ENCODE measurements at regions not wholly inside any gene's neighbourhood (a gene's known extent, or its start where the extent isn't known, plus 50 kb on each side); places are given as distances from the start of the nearest gene placed in this dataset.
"Not testable (repeated sequence)": the region's sequence is repeated elsewhere in the genome, so short reads cannot be mapped to it uniquely, and the experiment has no call there.

DNA sequence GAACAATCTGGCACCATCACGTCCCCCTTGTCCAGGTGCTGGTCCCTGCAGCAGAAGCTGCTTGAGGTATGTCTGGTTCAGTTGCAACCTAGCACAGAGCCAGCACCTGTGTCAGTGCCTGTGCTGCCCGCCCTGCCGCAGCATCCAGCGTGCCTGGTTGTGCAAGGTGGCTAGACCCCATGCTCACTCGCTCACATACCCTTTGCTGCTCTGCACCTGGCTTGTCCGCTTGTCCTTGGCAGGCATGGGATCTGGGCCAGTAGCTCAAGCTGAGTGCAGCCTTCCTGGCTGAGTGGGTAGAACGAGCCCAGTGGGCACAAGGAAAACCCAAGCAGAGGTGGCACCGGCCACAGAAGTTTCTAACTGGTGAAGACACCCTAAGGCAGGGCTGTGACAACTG, 314.6 kb upstream of the KYNU start:
- DNase-seq = no peak

DNA sequence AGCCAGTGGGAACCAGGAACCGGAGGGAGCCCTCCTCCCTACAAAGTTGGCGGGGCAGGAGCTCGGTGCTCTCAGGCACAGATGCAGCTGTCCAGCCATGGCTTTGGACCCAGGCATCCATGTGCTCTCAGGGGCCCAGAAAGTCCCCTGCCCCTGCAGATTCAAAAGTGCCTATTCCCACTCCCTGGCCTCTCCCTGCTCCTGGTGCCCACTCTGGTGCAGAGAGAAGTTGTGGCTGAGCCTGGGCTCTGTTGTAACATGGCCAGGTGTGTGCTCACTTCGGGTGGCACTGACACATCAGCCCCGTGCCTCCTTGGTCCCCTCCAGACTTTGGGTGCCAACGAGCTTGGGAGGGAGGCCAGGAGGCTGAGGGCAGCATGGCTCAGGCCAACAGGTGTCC, 315.8 kb upstream of the KYNU start:
- DNase-seq = no peak

DNA sequence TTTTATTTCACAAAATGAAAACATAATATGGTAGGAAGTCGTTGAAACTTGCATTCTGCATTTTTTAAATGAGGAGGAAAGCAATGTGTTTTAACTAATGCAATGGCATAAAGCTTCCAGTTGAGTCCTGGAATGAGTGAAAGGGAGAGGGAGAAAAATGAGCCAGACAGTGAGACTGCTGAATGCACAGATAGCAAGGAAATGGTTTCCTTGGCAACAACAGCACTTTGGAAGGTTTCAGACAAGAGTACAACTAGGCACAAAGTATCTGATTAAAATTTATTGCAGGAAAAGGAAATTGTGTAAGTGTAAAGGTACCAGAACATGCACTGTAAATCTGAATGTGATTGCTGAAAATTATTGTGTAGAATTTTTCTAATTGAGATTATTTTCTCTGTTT, 320.1 kb upstream of the KYNU start:
- DNase-seq = no peak

DNA sequence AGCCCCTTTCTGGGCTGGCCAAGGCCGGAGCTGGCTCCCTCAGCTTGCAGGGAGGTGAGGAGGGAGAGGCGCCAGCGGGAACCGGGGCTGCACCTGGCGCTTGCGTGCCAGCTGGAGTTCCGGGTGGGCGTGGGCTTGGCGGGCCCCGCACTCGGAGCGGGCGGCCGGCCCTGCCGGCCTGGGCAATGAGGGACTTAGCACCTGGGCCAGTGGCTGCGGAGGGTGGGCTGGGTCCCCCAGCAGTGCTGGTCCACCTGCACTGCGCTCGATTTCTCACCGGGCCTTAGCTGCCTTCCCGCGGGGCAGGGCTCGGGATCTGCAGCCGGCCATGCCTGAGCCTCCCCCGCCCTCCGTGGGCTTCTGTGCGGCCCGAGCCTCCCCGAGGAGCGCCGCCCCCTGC, 331.5 kb upstream of the KYNU start:
- DNase-seq = not testable (repeated sequence)

DNA sequence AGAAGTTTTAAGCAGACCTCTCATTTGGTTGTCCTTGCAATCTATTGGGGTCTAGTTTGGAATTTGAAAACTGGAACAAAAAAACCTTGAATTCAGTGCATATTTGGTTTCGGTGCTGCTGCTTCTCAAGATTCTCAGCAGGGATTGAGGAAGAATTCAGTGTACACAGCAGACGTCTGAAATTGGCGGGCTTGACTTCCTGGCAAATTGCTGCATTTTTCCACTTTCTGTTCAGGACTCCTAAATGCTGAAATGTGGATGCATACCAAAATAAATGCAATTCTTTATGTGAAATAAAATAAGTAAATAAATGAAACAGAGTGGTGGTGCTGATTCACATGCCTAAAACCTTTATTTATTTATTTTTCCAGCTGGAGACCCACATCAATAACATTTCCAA, 332.4 kb upstream of the KYNU start:
- no peak for DNase-seq

DNA sequence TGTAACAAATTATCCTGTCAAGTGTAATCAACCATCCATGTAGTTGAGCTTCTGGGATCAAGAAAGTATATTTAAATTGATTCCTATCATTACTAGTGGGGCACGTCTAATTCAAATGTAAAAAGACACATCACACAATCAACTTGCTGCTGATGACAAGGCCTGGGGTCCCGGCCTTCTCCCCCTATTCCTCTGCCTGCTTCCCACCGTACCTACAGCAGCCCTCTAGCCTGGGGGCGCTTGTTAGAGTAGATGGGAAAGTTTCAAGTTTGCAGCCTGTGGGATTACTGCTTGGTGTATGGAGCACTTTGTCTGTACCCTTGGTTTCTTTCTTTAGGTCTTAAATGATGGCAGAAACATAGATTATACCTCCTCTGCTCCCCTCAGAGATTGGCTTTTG, 333.3 kb upstream of the KYNU start:
- no peak for DNase-seq

DNA sequence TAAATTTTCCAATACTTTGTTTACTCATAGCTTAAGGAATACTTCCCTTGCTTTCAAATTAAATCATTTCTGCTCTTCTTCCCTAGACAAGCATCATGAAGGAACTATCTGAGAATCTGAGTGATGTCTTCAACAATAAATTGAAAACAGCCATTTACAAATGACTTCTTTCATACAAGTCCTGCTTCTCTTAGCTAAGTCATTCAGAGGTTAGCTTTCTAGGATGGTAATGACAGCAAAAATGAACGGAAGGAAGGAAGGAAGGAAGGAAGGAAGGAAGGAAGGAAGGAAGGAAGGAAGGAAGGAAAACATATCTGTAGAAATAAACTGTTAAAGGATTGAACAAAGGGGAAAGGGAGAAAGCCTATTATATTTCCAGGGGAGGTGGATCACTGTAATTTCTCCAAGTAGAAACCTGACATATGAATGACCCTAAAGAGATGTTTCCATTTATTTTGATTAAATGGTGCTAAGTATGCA, 335.0 kb upstream of the KYNU start:
- DNase-seq = no peak

DNA sequence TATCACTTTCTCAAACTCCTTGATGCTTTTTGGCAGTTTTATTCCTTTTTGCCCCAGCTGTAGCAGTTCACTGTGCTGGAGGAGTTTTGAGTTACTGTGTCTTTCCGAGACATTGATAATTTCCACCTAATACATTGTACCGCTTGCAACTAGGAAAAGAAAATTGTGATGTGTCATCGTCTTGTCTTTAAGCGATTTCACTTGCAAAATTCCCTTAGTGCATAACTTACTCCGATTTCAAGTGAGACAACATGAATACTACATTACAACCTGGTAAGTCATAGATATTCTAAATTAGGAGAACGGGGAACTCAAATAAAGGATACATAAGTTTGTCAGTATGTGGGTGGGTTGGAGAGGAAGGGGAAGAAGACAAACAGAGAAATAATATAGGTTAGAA, 340.5 kb upstream of the KYNU start:
- no peak for DNase-seq

DNA sequence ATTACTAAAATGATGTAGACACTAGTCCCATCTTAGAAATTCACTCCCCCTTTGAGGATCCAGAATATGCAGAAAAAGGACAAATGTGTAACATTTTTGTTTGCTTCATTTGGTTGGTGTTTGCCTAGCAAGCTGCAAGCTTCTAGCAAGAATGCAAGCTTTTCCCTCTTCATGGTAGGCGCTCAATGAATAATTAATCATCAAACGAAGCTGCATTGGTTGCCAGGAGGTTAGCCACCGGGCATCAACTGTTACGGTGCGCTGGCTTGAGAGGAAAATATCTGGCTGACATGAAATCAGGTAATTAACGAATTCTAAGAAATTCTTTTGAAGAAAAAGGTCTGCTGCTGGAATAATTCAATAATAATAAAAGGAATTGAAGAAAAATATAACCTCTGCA, 341.0 kb upstream of the KYNU start:
- DNase-seq = no peak

DNA sequence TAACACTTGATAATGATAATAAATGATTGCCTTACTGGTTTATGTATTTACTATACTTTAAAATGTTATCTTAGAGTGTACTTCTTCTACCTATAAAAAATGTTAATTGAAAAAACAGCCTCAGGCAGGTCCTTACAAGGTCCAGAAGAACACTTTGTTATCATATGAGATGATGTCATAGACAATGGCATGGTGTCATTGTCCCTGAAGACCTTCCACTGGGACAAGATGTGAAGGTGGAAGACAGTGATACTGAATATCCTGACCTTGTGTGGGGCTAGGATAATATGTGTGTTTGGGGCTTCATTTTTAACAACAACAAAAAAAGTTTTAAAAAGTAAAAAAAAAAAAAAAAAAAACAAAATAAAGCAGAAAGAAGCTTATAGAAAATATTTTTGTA, 342.2 kb upstream of the KYNU start:
- DNase-seq = no peak

DNA sequence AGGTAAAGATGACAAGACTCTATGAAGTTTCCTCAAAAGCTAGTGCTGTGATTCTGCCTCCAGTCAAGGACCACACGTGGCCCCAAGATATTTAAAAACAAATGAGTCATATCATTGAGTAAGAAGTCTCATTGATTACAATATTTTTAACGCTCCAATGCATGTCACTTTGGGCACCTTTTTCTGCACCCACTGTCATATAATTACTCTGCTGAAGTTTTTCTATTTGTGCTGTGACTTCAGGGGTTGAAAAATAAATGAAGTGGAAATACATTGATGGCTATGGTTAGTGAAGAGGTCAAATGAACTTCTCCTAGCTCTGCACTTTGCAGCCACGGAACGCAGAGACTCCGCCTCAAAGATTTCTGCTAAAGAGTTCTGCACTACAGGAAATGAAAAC, 344.3 kb upstream of the KYNU start:
- no peak for DNase-seq

DNA sequence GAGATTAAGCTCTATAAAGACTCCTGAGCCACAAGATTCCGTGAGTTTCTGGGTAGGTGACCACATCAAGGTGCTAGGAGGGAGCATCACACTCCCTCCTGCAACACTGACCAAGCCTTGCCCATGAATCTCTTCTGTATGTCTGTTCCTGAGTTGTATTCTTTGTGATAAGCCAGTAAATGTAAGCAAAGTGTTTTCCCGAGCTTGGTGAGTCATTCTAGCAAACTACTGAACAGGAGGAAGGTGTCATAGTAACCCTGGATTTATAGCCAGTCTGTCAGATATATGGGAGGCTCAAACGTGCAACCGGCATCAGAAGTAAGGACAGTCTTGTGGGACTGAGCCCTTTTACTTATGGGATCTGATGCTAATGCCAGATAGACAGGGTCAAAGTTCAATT, 346.1 kb upstream of the KYNU start:
- DNase-seq = no peak

DNA sequence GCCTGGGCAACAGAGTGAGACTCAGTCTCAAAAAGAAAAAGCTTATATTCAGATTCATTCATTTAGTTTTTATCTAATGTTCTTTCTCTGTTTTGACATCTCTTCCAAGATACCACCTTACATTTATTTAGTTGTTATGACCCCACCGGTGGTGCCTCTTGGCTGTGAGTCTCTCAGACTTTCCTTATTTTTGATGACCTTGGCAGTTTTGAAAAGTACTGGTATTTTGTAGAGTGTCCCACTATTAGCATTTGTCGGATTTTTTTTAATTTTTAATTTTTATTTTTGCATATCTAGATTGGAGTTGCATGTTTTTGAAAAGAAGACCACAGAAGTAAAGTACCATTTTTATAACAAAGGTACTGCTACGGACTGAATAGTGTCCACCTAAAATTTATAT, 351.7 kb upstream of the KYNU start:
- no peak for DNase-seq

DNA sequence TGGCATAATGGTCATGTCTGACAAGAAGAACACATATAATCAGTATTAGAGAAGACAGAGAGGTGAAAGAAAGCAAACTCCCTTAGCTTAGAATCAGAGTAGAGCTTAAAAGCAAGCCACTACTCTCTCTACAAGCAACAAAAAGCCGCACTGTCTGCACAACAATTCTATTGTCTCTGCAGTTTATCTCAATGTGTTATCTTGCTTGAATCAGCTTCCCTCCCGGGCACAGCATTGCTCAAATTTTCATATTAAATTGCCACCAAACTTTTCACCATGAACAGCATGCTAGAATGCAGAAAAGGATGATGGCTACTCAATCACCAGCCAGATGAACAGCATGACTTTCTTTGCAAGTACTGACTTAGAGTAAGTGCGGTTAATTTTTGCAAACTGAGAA, 356.0 kb upstream of the KYNU start:
- no peak for DNase-seq

DNA sequence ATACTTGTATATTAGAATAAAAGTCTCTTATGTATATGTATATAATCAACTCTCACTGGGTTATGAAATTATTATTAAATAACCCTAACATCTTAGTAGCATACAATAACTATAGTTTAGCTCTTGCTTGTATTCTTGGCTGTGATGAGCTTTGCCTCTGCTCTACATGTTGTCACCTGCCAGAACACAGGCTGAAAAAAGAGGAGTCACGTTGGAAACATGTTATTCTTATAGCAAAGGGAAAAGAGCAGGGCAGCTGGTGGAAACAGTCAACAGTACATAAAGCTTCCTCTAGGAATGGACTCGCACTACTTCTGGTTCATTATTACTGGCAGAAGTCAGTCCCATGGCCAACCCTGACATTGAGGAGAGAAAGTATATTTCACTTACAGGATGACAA, 362.0 kb upstream of the KYNU start:
- DNase-seq = no peak

DNA sequence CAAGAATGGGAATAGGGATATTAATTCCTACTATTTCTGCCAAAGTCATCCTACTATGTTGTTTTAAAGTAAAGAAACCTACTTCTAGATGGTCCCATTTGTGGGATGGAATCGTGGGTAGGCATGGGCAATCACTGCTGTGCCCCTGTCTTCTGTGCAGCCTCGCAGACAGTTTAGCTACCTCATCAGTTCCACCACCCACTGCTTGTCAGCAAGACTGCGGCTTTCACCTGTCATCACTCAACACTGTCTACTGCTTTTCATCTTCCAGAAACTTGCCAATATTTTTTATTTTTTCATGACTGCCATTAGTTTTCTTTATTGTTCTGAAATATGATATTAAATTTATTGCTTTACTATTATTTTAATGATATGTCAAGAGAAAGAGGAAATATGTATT, 368.1 kb upstream of the KYNU start:
- DNase-seq = no peak

DNA sequence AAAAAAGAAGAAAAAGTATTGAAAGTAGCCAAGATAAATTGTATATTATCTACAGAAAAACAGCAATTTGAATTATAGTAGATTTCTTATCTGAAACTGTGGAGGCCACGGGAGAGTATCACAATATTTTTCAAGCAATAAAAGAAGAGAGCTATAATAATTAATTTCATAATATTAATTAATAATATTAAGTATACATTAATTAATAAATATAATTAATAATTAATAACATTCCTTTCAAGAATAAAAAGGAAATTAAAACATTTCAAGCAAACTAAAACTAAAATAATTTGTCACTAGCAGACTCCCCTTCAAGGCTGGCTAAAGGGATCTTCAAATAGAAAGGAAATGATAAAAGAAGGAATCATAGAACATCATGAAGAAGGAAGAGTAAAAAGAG, 372.7 kb upstream of the KYNU start:
- DNase-seq = no peak

DNA sequence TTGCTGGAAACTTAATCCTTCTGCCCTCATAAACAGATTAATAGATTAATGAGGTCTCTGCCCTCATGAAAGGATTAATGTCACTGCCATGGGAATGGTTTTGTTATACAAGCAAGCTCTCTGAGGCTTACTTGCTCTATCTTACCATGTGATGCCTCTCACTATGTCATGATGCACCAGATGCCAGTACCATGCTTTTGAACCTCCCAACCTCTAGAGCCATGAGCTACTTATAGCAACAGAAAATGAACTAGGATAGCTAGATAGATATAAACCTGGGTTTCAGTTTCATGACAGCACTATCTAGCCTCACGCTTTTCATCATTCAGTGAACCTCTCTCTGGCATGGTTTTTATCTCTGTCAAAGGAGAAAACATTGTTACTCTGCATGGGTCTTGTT, 371.6 kb upstream of the LRP1B start:
- DNase-seq = peak; percentile 52 to 84

DNA sequence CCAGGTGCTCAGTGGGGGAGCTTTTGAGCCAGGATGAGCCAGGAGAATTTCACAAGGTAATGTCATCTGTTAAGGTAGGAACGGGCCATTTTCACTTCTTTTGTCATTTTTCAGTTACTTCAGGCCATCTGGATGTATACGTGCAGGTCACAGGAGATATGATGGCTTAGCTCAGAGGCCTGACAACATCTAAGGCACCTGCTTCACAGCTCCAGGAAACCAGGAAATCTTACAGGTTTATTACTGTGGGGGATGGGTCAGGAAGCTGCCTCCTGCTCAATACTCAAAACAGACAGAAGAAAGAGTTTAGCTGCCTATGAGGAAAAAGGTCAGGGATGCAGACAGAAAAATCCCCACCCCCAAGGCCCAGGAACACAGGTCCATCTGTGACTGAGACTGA, 364.3 kb upstream of the LRP1B start:
- DNase-seq = no peak

DNA sequence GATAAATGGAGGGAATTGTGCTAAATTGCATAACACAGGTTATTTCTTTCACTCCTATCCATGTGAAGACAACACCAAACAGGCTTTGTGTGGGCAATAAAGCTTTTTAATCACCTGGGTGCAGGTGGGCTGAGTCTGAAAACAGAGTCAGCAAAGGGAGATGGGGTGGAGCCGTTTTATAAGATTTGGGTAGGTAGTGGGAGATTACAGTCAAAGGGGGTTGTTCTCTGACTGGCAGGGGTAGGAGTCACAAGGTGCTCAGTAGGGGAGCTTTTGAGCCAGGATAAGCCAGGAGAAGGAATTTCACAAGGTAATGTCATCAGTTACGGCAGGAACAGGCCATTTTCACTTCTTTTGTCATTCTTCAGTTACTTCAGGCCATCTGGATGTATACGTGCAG, 358.8 kb upstream of the LRP1B start:
- not testable (repeated sequence) for DNase-seq

DNA sequence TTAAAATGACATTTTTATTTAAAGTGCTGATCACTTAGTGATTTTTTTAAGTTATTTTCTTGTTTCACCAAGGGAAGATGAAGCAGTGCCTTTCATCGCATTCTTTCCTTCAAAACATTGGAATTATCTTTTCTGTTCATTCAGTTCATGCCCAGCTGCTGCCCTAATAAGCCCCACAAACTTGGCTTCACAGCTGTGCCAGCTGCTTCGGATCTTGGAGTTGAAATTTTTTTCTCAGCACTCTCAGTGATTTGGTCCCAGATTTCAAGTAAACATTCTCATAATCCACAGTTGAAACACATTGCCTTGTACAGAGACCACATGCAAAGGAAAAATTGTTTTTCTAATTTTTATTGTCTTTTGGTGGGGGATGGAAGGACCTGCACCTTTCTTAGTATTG, 353.3 kb upstream of the LRP1B start:
- DNase-seq = no peak

DNA sequence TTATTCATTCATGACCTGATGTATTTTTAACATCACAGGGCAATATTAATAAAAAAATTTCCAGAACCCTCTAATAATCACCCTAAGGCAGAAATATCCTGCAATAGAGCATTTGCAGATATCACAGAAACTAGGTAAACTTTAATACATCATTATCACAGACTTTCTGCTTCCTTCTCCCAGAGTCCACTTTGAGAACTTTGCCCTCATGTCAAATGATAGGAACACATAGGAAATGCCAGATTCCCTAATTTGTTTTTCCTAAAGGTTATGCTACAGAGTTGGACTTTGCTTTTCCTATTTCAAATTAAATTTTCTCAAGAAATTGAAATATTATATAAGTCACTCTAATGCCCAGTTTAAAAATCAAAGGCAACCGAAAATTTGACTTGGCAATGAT, 352.8 kb upstream of the LRP1B start:
- DNase-seq = no peak

DNA sequence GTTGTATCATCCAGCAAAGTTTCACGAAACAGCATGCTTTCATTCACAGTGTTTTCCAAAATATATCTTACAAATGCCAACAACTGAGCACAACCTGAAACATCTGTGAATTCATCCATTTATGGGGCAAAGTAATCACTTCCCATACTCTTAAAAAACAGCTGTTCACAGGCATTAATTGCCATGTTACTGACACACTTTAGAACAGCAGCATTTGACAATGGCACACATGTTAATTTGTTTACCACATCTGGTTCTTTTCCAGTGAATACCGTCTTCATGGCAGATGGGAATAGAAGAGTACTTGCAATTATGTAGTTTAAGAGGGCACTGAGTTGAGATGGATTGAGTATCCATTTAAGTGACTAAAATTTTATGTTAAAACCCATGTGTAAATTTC, 347.4 kb upstream of the LRP1B start:
- peak; percentile 12 to 53 for DNase-seq

DNA sequence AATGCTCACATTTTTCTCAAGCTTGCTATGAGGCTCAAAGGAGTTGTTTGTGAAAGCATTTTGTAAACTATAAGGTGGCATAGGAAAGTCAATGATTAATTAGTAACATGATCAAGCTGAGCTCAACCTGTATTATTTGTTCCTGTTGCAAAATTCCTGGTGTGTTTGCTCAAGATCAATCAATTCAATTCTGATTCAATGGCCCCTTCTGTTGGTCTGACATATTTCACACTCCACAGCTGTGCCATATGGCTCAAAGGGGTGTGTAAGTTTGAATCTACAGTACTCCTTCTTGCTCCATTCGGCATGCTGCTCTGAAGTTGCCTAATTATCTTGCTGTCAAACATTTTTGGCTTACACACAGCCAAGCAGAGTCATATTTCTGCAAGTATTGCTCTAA, 341.6 kb upstream of the LRP1B start:
- DNase-seq = peak; percentile 32 to 83

DNA sequence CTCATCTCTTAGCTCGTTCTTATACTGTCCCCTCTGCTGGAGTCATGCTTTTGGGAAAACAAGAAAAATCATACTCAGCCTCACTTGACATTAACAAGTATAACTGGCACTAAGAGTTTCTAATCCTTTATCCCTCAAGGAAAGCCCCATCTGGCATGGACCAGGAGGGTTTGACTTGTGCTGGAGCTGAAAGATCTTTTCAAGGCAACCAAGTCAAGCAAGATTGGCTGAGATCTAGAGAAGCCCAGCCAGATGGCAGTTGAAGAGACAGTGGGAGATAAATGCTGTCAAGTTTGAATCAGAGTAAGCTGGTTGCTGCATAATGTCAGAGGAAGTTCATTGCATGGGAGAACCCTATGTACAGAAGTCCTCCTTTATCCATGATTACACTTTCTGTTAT, 336.5 kb upstream of the LRP1B start:
- DNase-seq = peak; percentile 31 to 78

DNA sequence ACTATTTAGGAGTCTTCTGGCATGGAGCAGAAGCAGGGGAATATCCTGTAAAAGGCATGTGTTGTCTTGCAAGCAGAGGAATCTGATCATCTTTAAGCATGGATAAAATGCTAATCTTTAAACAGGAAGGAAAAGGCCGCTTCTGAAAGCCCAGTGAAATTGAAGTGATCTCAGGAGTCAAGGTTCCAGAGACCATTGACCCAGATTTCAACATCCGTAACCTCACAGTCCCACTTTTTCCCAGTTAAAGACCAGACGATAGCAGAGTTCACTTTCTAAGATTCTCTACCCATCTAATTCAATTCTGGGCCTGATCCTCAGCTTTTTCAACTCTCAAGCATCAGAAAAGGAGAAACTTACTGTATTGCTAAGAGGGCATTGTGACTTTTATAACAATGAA, 332.2 kb upstream of the LRP1B start:
- no peak for DNase-seq
